ENCODE measurements at regions not wholly inside any gene's neighbourhood (a gene's known extent, or its start where the extent isn't known, plus 50 kb on each side); places are given as distances from the start of the nearest gene placed in this dataset.

GRCh38 chr5:3709717-3710348 lies 114.2 kb downstream of the IRX1 start:
- DNase-seq (ENCODE audit: low read depth): no peak
- H3K4me3 ChIP-seq (ENCODE audit: control insufficient read depth, low read depth, low read length): no peak overlapping the region
- no peak for TF ChIP-seq CTCF (conservative IDR thresholded peaks at IDR 0.05; ENCODE audit: control insufficient read depth, insufficient read depth, low read depth, low read length)

- no peak for DNase-seq (ENCODE audit: low read depth)
- TF ChIP-seq CTCF (conservative IDR thresholded peaks at IDR 0.05; ENCODE audit: control insufficient read depth, insufficient read depth, low read depth, low read length): no peak
- H3K4me3 ChIP-seq (ENCODE audit: control insufficient read depth, low read depth, low read length): no peak overlapping the region
Observed at GRCh38 chr5:3715062-3715461, 119.4 kb downstream of the IRX1 start.

- TF ChIP-seq CTCF (conservative IDR thresholded peaks at IDR 0.05; ENCODE audit: control insufficient read depth, insufficient read depth, low read depth, low read length): no peak
- no peak overlapping the region for H3K4me3 ChIP-seq (ENCODE audit: control insufficient read depth, low read depth, low read length)
- DNase-seq (ENCODE audit: low read depth): no peak
Observed at GRCh38 chr5:3729631-3730030, 134.0 kb downstream of the IRX1 start.

GRCh38 chr5:3734632-3735031 lies 139.0 kb downstream of the IRX1 start:
- H3K4me3 ChIP-seq (ENCODE audit: control insufficient read depth, low read depth, low read length): no peak overlapping the region
- no peak for TF ChIP-seq CTCF (conservative IDR thresholded peaks at IDR 0.05; ENCODE audit: control insufficient read depth, insufficient read depth, low read depth, low read length)
- no peak for DNase-seq (ENCODE audit: low read depth)

GRCh38 chr5:3736466-3736865 lies 140.8 kb downstream of the IRX1 start:
- no peak for DNase-seq (ENCODE audit: low read depth)
- no peak overlapping the region for H3K4me3 ChIP-seq (ENCODE audit: control insufficient read depth, low read depth, low read length)
- TF ChIP-seq CTCF (conservative IDR thresholded peaks at IDR 0.05; ENCODE audit: control insufficient read depth, insufficient read depth, low read depth, low read length): no peak

- TF ChIP-seq CTCF (conservative IDR thresholded peaks at IDR 0.05; ENCODE audit: control insufficient read depth, insufficient read depth, low read depth, low read length): no peak
- no peak overlapping the region for H3K4me3 ChIP-seq (ENCODE audit: control insufficient read depth, low read depth, low read length)
- DNase-seq (ENCODE audit: low read depth): no peak
Observed at GRCh38 chr5:3736926-3737325, 141.3 kb downstream of the IRX1 start.

GRCh38 chr5:3738919-3739318 lies 143.3 kb downstream of the IRX1 start:
- TF ChIP-seq CTCF (conservative IDR thresholded peaks at IDR 0.05; ENCODE audit: control insufficient read depth, insufficient read depth, low read depth, low read length): no peak

More at GRCh38 chr5:3738919-3739318, 143.3 kb downstream of the IRX1 start:
- H3K4me3 ChIP-seq (ENCODE audit: control insufficient read depth, low read depth, low read length): no peak overlapping the region
- no peak for DNase-seq (ENCODE audit: low read depth)
